Liver (tissue), 8 donors: ENCODE measurements at regions not wholly inside any gene's neighbourhood (a gene's known extent, or its start where the extent isn't known, plus 50 kb on each side); places are given as distances from the start of the nearest gene placed in this dataset.

Source experiments
- DNase-seq: peaks from one replicate; pipeline ENCODE4 v3.0.0-alpha.2; 2017; ENCODE audit warnings: low spot score
- H3K27ac ChIP-seq, 2 donors: one replicate each; pipeline ENCODE4 v1.7.0; 2013; ENCODE audit warnings: inconsistent platforms in 2 of 2, low read length in 2 of 2, control low read depth in 1 of 2, low read depth in 1 of 2, mild to moderate bottlenecking in 1 of 2
- H3K27me3 ChIP-seq, 4 donors: one replicate each; pipeline versions ENCODE4 v1.6.1 to v1.7.0; 2013; ENCODE audit warnings: low read length in 3 of 4, inconsistent platforms in 1 of 4, mild to moderate bottlenecking in 1 of 4, moderate library complexity in 1 of 4; ENCODE audit not compliant: control insufficient read depth in 4 of 4, insufficient read depth in 4 of 4
- H3K36me3 ChIP-seq, 4 donors: one replicate each; pipeline versions ENCODE4 v1.6.1 to v1.7.0; 2013; ENCODE audit warnings: low read length in 3 of 4, mild to moderate bottlenecking in 3 of 4, low read depth in 1 of 4, moderate library complexity in 1 of 4; ENCODE audit not compliant: control insufficient read depth in 4 of 4, insufficient read depth in 3 of 4
- H3K4me1 ChIP-seq, 4 donors: one replicate each; pipeline versions ENCODE4 v1.6.1 to v1.7.0; 2013; ENCODE audit warnings: low read length in 3 of 4, mild to moderate bottlenecking in 3 of 4, moderate library complexity in 1 of 4; ENCODE audit not compliant: control insufficient read depth in 4 of 4, insufficient read depth in 4 of 4
- H3K4me3 ChIP-seq, 3 donors: one replicate each; pipeline versions ENCODE4 v1.6.1 to v1.7.0; 2013; ENCODE audit warnings: low read length in 3 of 3, control low read depth in 1 of 3, low read depth in 1 of 3, mild to moderate bottlenecking in 1 of 3
- H3K9ac ChIP-seq, 2 donors: one replicate each; pipeline ENCODE4 v1.7.0; 2013; ENCODE audit warnings: low read length in 2 of 2, mild to moderate bottlenecking in 2 of 2, moderate library complexity in 2 of 2, control low read depth in 1 of 2, low read depth in 1 of 2
- H3K9me3 ChIP-seq, 4 donors: one replicate each; pipeline versions ENCODE4 v1.6.1 to v1.7.0; 2013; ENCODE audit warnings: low read length in 3 of 4; ENCODE audit not compliant: control insufficient read depth in 4 of 4
- EGR1 ChIP-seq, 2 donors: IDR thresholded peaks; 2 replicates each; pipeline ENCODE4 v1.6.1; 2016 to 2018; ENCODE audit warnings: antibody characterized with exemption in 2 of 2, low read depth in 2 of 2
- FOXA1 ChIP-seq: IDR thresholded peaks from 2 replicates; pipeline ENCODE4 v1.6.1; 2016; ENCODE audit warnings: antibody characterized with exemption
- FOXA2 ChIP-seq: IDR thresholded peaks from 2 replicates; pipeline ENCODE4 v1.6.1; 2016; ENCODE audit warnings: antibody characterized with exemption
- GABPA ChIP-seq, 2 donors: IDR thresholded peaks in 1 of 2; conservative IDR thresholded peaks in 1 of 2; 2 replicates each; pipeline ENCODE4 v1.6.1; 2016; ENCODE audit warnings: antibody characterized with exemption in 2 of 2, mild to moderate bottlenecking in 1 of 2, moderate library complexity in 1 of 2
- HNF4A ChIP-seq, 2 donors: conservative IDR thresholded peaks; 2 replicates each; pipeline ENCODE4 v1.6.1; 2016; ENCODE audit warnings: antibody characterized with exemption in 2 of 2, mild to moderate bottlenecking in 2 of 2
- HNF4G ChIP-seq: IDR thresholded peaks from 2 replicates; pipeline ENCODE4 v1.6.1; 2016; ENCODE audit warnings: antibody characterized with exemption
- JUND ChIP-seq, 2 donors: IDR thresholded peaks; 2 replicates each; pipeline ENCODE4 v1.6.1; 2016; ENCODE audit warnings: antibody characterized with exemption in 2 of 2
- NR2F2 ChIP-seq: IDR thresholded peaks from 2 replicates; pipeline ENCODE4 v1.6.1; 2016; ENCODE audit warnings: antibody characterized with exemption
- RAD21 ChIP-seq, 2 donors: IDR thresholded peaks; 2 replicates each; pipeline ENCODE4 v1.6.1; 2016; ENCODE audit warnings: antibody characterized with exemption in 2 of 2, mild to moderate bottlenecking in 2 of 2
- RXRA ChIP-seq, 2 donors: IDR thresholded peaks; 2 replicates each; pipeline ENCODE4 v1.6.1; 2017 to 2018; ENCODE audit warnings: antibody characterized with exemption in 2 of 2, mild to moderate bottlenecking in 1 of 2
- SP1 ChIP-seq: IDR thresholded peaks from 2 replicates; pipeline ENCODE4 v1.6.1; 2018; ENCODE audit warnings: antibody characterized with exemption, mild to moderate bottlenecking
- TAF1 ChIP-seq: conservative IDR thresholded peaks from 2 replicates; pipeline ENCODE4 v1.6.1; 2016; ENCODE audit warnings: antibody characterized with exemption, mild to moderate bottlenecking
- YY1 ChIP-seq: IDR thresholded peaks from 2 replicates; pipeline ENCODE4 v1.6.1; 2016; ENCODE audit warnings: antibody characterized with exemption, mild to moderate bottlenecking
- WGBS: extraction: QIAGEN DNeasy Blood & Tissue Kit; methylation state at CpG from one replicate; pipeline ENCODE4 v1.1.7; 2013; 5-methylcytosine and 5-hydroxymethylcytosine counted together
- TF ChIP-seq, protein P1 (sequence below): IDR thresholded peaks from 2 replicates; pipeline ENCODE4 v1.6.1; 2016; ENCODE audit warnings: antibody characterized with exemption
- TF ChIP-seq, protein P2 (sequence below): IDR thresholded peaks from 2 replicates; pipeline ENCODE4 v1.6.1; 2016; ENCODE audit warnings: antibody characterized with exemption
- TF ChIP-seq, protein P3 (sequence below): fragments of 150-350 bp; IDR thresholded peaks from 2 replicates; pipeline ENCODE4 v1.5.1; 2017; ENCODE audit warnings: improper control_type of control experiment, low read depth, low read length; ENCODE audit not compliant: missing input control
- TF ChIP-seq, protein P4 (sequence below): IDR thresholded peaks from 2 replicates; pipeline ENCODE4 v1.6.1; 2016; ENCODE audit warnings: antibody characterized with exemption
- TF ChIP-seq, protein P5 (sequence below): IDR thresholded peaks from 2 replicates; pipeline ENCODE4 v1.6.1; 2016; ENCODE audit warnings: antibody characterized with exemption, mild to moderate bottlenecking
- donor health status: healthy.
- donor health status: healthy.
- donor health status: healthy.
- donor health status: healthy.
- donor health status: healthy.

DNA sequence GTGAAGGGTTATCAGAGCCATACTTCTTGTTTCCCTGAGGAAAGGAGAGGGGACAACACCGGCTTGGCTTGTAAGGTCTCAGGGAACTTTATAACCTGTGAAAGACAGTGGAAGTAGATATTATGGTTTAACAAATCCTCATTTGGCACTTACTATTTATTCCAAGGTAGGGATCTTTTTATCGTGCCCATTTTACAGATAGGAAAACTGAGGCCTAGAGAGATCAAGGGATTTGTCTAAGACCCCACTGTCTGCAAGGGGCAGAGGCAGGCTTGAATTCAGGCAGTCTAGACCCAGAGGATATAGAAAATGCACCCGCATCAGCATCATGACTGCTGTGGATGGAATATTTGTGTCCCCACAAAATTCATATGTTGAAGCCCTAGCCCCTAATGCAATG lies 118.4 kb upstream of the CST7 start:
- Histone ChIP-seq H3K9me3 (peaks cover 0 to 2% (median 0%) of the 10 kb centered on the region in 4 donors), H3K9ac (no peak overlapping the region), H3K4me3 (no peak overlapping the region), H3K36me3 (no peaks in the 10 kb centered on the region), H3K27ac (no peak overlapping the region), H3K4me1 (no peaks in the 10 kb centered on the region), H3K27me3 (no peaks in the 10 kb centered on the region)
- no peak for DNase-seq
- TF ChIP-seq JUND (IDR thresholded peaks at IDR 0.05) (no peak), RXRA (IDR thresholded peaks at IDR 0.05) (no peak), EGR1 (IDR thresholded peaks at IDR 0.05; ENCODE audit: low read depth in 2 of 2) (no peak), TAF1 (no peak), HNF4A (conservative IDR thresholded peaks at IDR 0.05) (no peak)
- TF ChIP-seq, protein P1, sequence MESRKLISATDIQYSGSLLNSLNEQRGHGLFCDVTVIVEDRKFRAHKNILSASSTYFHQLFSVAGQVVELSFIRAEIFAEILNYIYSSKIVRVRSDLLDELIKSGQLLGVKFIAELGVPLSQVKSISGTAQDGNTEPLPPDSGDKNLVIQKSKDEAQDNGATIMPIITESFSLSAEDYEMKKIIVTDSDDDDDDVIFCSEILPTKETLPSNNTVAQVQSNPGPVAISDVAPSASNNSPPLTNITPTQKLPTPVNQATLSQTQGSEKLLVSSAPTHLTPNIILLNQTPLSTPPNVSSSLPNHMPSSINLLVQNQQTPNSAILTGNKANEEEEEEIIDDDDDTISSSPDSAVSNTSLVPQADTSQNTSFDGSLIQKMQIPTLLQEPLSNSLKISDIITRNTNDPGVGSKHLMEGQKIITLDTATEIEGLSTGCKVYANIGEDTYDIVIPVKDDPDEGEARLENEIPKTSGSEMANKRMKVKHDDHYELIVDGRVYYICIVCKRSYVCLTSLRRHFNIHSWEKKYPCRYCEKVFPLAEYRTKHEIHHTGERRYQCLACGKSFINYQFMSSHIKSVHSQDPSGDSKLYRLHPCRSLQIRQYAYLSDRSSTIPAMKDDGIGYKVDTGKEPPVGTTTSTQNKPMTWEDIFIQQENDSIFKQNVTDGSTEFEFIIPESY, result no peak
- WGBS, result 79% methylated on average over 3 of the region's 3 CpGs

DNA sequence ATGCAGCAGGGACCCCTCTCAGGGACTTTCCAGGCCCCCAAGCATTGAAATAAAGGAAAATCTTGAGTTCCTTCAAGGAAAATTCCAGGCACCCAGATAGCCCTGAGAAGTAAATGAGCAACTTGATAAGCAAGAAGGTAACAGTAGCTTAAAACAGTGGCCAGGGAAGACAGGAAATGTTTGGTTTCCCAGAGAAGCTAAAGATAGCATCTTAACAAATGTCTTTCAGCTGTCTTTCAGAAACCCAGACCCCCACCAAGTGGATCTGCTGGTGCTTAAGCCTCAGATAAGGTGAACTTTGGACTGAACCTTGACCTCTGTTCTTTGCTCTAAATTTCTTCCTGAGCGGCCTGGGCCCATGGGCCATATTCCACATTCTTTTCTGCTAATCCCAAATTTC lies 117.8 kb upstream of the CST7 start:
- no peak for TF ChIP-seq HNF4A (conservative IDR thresholded peaks at IDR 0.05)
- TF ChIP-seq, protein P2, sequence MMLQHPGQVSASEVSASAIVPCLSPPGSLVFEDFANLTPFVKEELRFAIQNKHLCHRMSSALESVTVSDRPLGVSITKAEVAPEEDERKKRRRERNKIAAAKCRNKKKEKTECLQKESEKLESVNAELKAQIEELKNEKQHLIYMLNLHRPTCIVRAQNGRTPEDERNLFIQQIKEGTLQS, result no peak
- 85% methylated on average over 1 of the region's 1 CpG for WGBS
- no peak for DNase-seq

DNA sequence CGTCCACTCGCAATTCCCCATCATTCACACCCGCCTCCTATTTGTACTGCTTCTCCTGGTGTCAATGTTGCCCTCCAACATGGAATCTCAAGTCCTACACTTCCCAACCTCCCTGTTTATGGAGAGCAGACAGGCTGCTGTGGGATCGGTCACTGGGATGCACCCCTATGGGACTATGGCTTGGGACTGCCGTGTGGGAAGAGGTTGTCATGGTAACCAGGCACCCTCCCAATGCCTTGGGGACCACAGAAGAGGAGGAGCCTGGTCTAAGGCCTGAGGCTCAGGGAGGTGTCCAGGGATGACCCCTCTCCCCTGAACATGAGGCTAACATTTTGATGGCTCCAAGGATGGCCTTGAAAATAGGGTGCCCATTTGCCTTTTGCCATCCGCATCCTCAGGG lies 116.6 kb upstream of the CST7 start:
- DNase-seq, result no peak
- Histone ChIP-seq H3K9ac (no peak overlapping the region), H3K36me3 (no peaks in the 10 kb centered on the region), H3K4me3 (no peak overlapping the region), H3K27ac (no peak overlapping the region), H3K27me3 (no peaks in the 10 kb centered on the region), H3K4me1 (no peaks in the 10 kb centered on the region), H3K9me3 (peaks cover 0 to 2% (median 0%) of the 10 kb centered on the region in 4 donors)
- TF ChIP-seq GABPA (IDR thresholded peaks at IDR 0.05 in 1 of 2, conservative IDR thresholded peaks at IDR 0.05 in 1 of 2), result no peak
- TF ChIP-seq RAD21 (IDR thresholded peaks at IDR 0.05), result no peak
- no peak for TF ChIP-seq NR2F2
- TF ChIP-seq SP1, result no peak
- TF ChIP-seq, protein P2, result no peak
- TF ChIP-seq JUND (IDR thresholded peaks at IDR 0.05), result no peak
- TF ChIP-seq FOXA2, result no peak
- TF ChIP-seq, protein P3, sequence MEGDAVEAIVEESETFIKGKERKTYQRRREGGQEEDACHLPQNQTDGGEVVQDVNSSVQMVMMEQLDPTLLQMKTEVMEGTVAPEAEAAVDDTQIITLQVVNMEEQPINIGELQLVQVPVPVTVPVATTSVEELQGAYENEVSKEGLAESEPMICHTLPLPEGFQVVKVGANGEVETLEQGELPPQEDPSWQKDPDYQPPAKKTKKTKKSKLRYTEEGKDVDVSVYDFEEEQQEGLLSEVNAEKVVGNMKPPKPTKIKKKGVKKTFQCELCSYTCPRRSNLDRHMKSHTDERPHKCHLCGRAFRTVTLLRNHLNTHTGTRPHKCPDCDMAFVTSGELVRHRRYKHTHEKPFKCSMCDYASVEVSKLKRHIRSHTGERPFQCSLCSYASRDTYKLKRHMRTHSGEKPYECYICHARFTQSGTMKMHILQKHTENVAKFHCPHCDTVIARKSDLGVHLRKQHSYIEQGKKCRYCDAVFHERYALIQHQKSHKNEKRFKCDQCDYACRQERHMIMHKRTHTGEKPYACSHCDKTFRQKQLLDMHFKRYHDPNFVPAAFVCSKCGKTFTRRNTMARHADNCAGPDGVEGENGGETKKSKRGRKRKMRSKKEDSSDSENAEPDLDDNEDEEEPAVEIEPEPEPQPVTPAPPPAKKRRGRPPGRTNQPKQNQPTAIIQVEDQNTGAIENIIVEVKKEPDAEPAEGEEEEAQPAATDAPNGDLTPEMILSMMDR, result no peak
- TF ChIP-seq YY1, result no peak
- no peak for TF ChIP-seq TAF1
- no peak for TF ChIP-seq HNF4A (conservative IDR thresholded peaks at IDR 0.05)
- TF ChIP-seq, protein P4, sequence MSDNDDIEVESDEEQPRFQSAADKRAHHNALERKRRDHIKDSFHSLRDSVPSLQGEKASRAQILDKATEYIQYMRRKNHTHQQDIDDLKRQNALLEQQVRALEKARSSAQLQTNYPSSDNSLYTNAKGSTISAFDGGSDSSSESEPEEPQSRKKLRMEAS, result no peak
- no peak for TF ChIP-seq FOXA1
- TF ChIP-seq, protein P1, result no peak
- TF ChIP-seq RXRA (IDR thresholded peaks at IDR 0.05), result no peak
- TF ChIP-seq, protein P5, sequence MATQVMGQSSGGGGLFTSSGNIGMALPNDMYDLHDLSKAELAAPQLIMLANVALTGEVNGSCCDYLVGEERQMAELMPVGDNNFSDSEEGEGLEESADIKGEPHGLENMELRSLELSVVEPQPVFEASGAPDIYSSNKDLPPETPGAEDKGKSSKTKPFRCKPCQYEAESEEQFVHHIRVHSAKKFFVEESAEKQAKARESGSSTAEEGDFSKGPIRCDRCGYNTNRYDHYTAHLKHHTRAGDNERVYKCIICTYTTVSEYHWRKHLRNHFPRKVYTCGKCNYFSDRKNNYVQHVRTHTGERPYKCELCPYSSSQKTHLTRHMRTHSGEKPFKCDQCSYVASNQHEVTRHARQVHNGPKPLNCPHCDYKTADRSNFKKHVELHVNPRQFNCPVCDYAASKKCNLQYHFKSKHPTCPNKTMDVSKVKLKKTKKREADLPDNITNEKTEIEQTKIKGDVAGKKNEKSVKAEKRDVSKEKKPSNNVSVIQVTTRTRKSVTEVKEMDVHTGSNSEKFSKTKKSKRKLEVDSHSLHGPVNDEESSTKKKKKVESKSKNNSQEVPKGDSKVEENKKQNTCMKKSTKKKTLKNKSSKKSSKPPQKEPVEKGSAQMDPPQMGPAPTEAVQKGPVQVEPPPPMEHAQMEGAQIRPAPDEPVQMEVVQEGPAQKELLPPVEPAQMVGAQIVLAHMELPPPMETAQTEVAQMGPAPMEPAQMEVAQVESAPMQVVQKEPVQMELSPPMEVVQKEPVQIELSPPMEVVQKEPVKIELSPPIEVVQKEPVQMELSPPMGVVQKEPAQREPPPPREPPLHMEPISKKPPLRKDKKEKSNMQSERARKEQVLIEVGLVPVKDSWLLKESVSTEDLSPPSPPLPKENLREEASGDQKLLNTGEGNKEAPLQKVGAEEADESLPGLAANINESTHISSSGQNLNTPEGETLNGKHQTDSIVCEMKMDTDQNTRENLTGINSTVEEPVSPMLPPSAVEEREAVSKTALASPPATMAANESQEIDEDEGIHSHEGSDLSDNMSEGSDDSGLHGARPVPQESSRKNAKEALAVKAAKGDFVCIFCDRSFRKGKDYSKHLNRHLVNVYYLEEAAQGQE, result no peak
- no peak for TF ChIP-seq EGR1 (IDR thresholded peaks at IDR 0.05; ENCODE audit: low read depth in 2 of 2)
- no peak for TF ChIP-seq HNF4G
- 92% methylated on average over 6 of the region's 6 CpGs for WGBS

More for the DNA sequence above, 117.8 kb upstream of the CST7 start:
- peaks cover 0 to 2% (median 0%) of the 10 kb centered on the region in 4 donors for H3K9me3 ChIP-seq
- H3K9ac ChIP-seq, result no peak overlapping the region
- no peaks in the 10 kb centered on the region for H3K4me1 ChIP-seq
- H3K4me3 ChIP-seq, result no peak overlapping the region
- H3K36me3 ChIP-seq, result no peaks in the 10 kb centered on the region
- H3K27ac ChIP-seq, result no peak overlapping the region
- no peaks in the 10 kb centered on the region for H3K27me3 ChIP-seq
